HG02884 (cell line): ENCODE measurements at regions not wholly inside any gene's neighbourhood (a gene's known extent, or its start where the extent isn't known, plus 50 kb on each side); places are given as distances from the start of the nearest gene placed in this dataset.

Experiments used
- ATAC-seq: cut with Tn5 transposase; IDR thresholded peaks from one replicate; pipeline ENCODE4 v1.9.1; 2021; ENCODE audit warnings: mild to moderate bottlenecking, moderate library complexity; ENCODE audit not compliant: unreplicated experiment

GRCh38 chr9:91065231-91066041 lies 263.8 kb downstream of the SYK start:
- no peak for ATAC-seq

- no peak for ATAC-seq
Observed at GRCh38 chr9:91066042-91066415, 264.4 kb downstream of the SYK start.

GRCh38 chr9:91066856-91067255 lies 265.2 kb downstream of the SYK start:
- no peak for ATAC-seq

- no peak for ATAC-seq
Observed at GRCh38 chr9:91067306-91067860, 265.8 kb downstream of the SYK start.

- no peak for ATAC-seq
Observed at GRCh38 chr9:91071184-91071990, 269.8 kb downstream of the SYK start.

GRCh38 chr9:91073049-91073810 lies 271.6 kb downstream of the SYK start:
- no peak for ATAC-seq

- ATAC-seq = no peak
Observed at GRCh38 chr9:91073811-91074771, 272.5 kb downstream of the SYK start.

GRCh38 chr9:91074866-91075265 lies 273.2 kb downstream of the SYK start:
- no peak for ATAC-seq

- no peak for ATAC-seq
Observed at GRCh38 chr9:91075279-91075678, 273.7 kb downstream of the SYK start.

- ATAC-seq = no peak
Observed at GRCh38 chr9:91077624-91078368, 276.2 kb downstream of the SYK start.

GRCh38 chr9:91078369-91078695 lies 276.7 kb downstream of the SYK start:
- no peak for ATAC-seq

- ATAC-seq = no peak
Observed at GRCh38 chr9:91082731-91083130, 279.0 kb downstream of the AUH start.

- ATAC-seq = no peak
Observed at GRCh38 chr9:91084896-91085516, 276.7 kb downstream of the AUH start.

GRCh38 chr9:91085517-91086291 lies 276.0 kb downstream of the AUH start:
- ATAC-seq = no peak

- no peak for ATAC-seq
Observed at GRCh38 chr9:91086657-91087461, 274.9 kb downstream of the AUH start.

GRCh38 chr9:91087462-91087759 lies 274.3 kb downstream of the AUH start:
- ATAC-seq = no peak

- no peak for ATAC-seq
Observed at GRCh38 chr9:91089405-91090129, 272.2 kb downstream of the AUH start.
